Activated T-cell treated with anti-CD3 and anti-CD28 coated beads, Interleukin-2, amount 50 U/mL, for 72 hours (primary cell): ENCODE measurements at regions not wholly inside any gene's neighbourhood (a gene's known extent, or its start where the extent isn't known, plus 50 kb on each side); places are given as distances from the start of the nearest gene placed in this dataset.
A peak's percentile ranks its signal among the peaks of the same experiment; 100 is the strongest.

Experiments used
- ATAC-seq, 2 donors: fragments of 150-1000 bp; cut with Tn5 transposase; replicated peaks in 1 of 2; 2 replicates each; pipeline ENCODE4 v1.10.0; 2021; ENCODE audit warnings: moderate library complexity in 2 of 2, mild to moderate bottlenecking in 1 of 2
- DNase-seq, 2 donors: peaks; one replicate each; pipeline ENCODE4 v3.0.0; 2021 to 2022; ENCODE audit warnings: mixed read lengths in 1 of 2
- H3K27ac Mint-ChIP-seq: one replicate; pipeline ENCODE4 v1.8.0; 2022; ENCODE audit warnings: mild to moderate bottlenecking, moderate library complexity, mixed read lengths
- H3K27me3 Mint-ChIP-seq: one replicate; pipeline ENCODE4 v1.8.0; 2022; ENCODE audit warnings: low read depth, mixed read lengths
- H3K36me3 Mint-ChIP-seq, 2 donors: one replicate each; pipeline ENCODE4 v1.8.0; 2022; ENCODE audit warnings: mixed read lengths in 2 of 2, mild to moderate bottlenecking in 1 of 2; ENCODE audit not compliant: insufficient read depth in 2 of 2
- H3K4me1 Mint-ChIP-seq: one replicate; pipeline ENCODE4 v1.8.0; 2022; ENCODE audit warnings: low read depth, mixed read lengths
- H3K4me3 Mint-ChIP-seq, 2 donors: one replicate each; pipeline ENCODE4 v1.8.0; 2022; ENCODE audit warnings: mild to moderate bottlenecking in 2 of 2, mixed read lengths in 2 of 2, moderate library complexity in 2 of 2
- H3K9me3 Mint-ChIP-seq, 2 donors: one replicate each; pipeline ENCODE4 v1.8.0; 2022; ENCODE audit warnings: mixed read lengths in 2 of 2

DNA sequence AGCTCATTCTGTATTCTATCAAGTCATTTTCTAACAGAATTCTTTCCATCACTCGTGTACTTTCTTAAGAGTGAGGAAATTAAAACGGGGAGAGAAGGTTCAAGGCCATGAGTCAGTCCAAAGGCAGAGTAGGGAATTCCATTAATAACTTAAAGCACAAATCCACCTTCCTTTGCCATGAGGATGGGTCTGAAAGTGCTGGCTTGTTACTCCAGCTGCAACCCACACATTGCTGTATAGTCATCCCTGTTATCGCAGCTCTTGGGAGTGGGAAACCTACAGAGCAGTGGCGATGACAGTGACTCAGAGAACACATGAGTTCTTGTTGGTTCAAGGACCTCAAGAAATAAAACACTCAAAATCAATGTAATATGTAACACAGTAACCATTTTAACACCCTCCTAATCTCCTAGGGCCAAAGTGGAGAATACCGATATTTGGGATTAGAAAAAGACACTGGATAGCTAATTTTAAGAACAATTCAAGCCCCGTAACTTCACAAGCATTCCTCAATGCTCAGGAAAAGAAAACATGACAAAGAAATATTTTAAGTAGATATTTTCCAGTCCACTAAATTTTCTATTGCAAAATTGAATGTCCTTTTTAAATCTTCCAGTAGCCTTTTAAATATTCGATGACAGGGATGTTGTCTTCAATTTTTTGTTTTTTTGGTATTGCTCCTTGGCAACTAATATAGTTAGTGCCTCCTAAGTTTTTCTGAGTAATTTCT is 179.9 kb upstream of the THBS1 start:
- H3K27me3 Mint-ChIP-seq: no peaks in the 10 kb centered on the region
- no peak for ATAC-seq
- no peak overlapping the region for H3K27ac Mint-ChIP-seq
- H3K4me3 Mint-ChIP-seq: no peak overlapping the region
- H3K36me3 Mint-ChIP-seq: no peaks in the 10 kb centered on the region
- no peaks in the 10 kb centered on the region for H3K4me1 Mint-ChIP-seq
- no peak for DNase-seq
- H3K9me3 Mint-ChIP-seq: no peaks in the 10 kb centered on the region

DNA sequence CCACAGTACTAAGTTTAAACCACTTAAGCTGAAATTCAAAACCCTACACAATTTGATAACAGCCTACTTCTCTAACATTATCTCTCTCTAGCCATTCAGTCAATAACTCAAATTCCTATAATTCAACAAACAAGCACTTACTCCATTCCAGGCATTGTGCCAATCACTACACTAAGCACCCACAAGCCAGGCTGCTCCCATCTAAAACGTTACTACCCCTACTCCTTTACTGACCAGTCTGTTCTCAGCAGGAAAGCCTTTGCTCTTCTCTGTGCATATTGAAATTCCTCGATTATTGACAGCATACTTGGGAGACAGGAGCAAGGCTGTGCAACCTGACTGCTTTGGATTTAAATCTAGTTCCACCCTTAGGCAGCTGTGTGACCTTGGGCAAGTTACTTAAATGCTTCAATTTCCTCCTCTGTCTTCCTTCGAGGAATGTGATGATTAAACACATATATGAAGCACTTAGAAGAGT is 177.2 kb upstream of the THBS1 start:
- DNase-seq (no peak), ATAC-seq (no peak)
- Mint-ChIP-seq H3K36me3 (no peaks in the 10 kb centered on the region), H3K9me3 (no peaks in the 10 kb centered on the region), H3K27ac (no peak overlapping the region), H3K4me1 (no peaks in the 10 kb centered on the region), H3K4me3 (no peak overlapping the region), H3K27me3 (no peaks in the 10 kb centered on the region)

GRCh38 chr15:39404767-39405181 is 176.1 kb upstream of the THBS1 start:
- no peaks in the 10 kb centered on the region for H3K36me3 Mint-ChIP-seq
- no peaks in the 10 kb centered on the region for H3K27me3 Mint-ChIP-seq
- DNase-seq (no peak), ATAC-seq (no peak)
- H3K4me3 Mint-ChIP-seq: no peak overlapping the region
- no peaks in the 10 kb centered on the region for H3K4me1 Mint-ChIP-seq
- no peak overlapping the region for H3K27ac Mint-ChIP-seq
- H3K9me3 Mint-ChIP-seq: no peaks in the 10 kb centered on the region

GRCh38 chr15:39406485-39406884 is 174.4 kb upstream of the THBS1 start:
- no peak overlapping the region for H3K4me3 Mint-ChIP-seq

DNA sequence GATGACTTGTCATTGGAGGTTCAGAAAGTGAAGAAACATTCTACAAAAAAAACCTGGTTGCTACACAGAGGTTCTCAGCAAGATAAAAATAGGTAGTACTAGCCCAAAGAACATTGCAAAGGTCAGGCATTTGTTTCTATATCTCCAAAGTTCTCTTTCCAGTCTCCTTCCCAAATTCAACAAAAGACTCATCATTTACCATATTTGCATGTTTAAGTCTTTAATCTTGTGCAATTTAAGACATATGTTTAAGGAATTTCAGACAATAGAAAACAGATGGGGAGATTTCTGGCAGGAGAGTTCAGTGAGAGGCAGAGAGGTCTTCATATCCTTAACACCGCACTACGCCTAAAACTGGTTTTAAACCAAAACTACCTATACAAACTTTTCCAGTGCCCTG is 173.8 kb upstream of the THBS1 start:
- H3K9me3 Mint-ChIP-seq: no peaks in the 10 kb centered on the region
- peaks cover 12% of the 10 kb centered on the region for H3K4me1 Mint-ChIP-seq
- ATAC-seq: no peak
- no peaks in the 10 kb centered on the region for H3K36me3 Mint-ChIP-seq
- DNase-seq: no peak
- no peak overlapping the region for H3K4me3 Mint-ChIP-seq
- H3K27me3 Mint-ChIP-seq: peaks cover 8% of the 10 kb centered on the region
- no peak overlapping the region for H3K27ac Mint-ChIP-seq

More at GRCh38 chr15:39406485-39406884, 174.4 kb upstream of the THBS1 start:
- H3K27ac Mint-ChIP-seq: no peak overlapping the region
- DNase-seq (no peak), ATAC-seq (no peak)
- no peaks in the 10 kb centered on the region for H3K36me3 Mint-ChIP-seq
- no peaks in the 10 kb centered on the region for H3K9me3 Mint-ChIP-seq
- H3K27me3 Mint-ChIP-seq: peaks cover 8% of the 10 kb centered on the region
- peaks cover 5% of the 10 kb centered on the region for H3K4me1 Mint-ChIP-seq

DNA sequence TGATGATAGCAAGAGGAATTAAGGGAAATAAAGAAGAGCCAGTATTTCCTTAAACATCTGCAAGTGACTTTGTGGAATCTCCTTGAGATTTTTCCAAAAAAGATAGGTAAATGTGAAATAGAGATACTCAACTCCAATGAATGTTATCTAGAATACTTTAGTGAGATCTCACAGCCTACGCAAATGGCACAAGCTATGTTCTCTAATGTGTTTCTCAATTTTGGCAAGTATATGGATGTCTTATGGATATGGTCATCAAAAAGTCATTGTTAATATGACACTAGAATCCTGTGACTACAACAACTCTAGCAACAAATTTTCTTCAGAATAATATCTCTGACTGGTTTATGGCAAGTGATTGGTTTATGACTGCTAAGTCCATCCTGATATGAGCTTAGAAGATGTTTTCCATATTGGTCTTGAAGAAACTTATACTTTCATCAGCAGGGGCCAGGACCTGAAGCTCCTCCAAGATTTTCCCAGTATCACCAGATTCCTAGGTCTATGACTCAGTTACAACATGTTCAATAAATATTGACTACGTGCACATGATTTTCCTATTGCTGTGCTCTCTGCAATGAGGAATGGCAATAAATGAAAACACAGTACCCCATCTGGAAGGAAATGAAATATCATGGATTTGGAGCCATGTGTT is 170.9 kb upstream of the THBS1 start:
- Mint-ChIP-seq H3K27ac (no peak overlapping the region), H3K4me1 (peaks cover 34% of the 10 kb centered on the region), H3K27me3 (peaks cover 22% of the 10 kb centered on the region), H3K4me3 (no peak overlapping the region), H3K9me3 (no peaks in the 10 kb centered on the region), H3K36me3 (no peaks in the 10 kb centered on the region)
- DNase-seq (no peak), ATAC-seq (no peak)

GRCh38 chr15:39411102-39411989 is 169.5 kb upstream of the THBS1 start:
- no peaks in the 10 kb centered on the region for H3K9me3 Mint-ChIP-seq
- peak; percentile 93 to 98 for ATAC-seq

DNA sequence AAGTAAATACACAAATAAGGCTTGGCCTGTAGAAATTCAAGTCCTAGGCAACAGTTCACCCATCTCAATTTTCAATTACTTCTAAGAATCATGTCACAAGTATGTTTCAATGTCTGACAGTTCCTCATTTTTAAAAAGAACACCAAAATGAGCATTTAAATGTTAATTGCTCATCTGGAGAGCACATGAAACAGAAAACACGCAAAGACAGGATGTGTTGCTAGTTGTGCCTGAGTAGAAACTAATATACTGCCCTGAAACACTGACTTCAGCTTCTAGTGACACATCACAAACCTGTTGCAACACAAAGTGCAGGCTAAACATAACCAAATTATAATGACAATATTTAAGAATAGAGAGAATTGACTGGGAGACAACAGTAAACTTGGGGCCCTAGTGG is 167.3 kb upstream of the THBS1 start:
- Mint-ChIP-seq H3K9me3 (peaks cover 4% of the 10 kb centered on the region in 2 donors), H3K27me3 (peaks cover 23% of the 10 kb centered on the region), H3K27ac (no peak overlapping the region), H3K4me3 (no peak overlapping the region), H3K4me1 (peaks cover 34% of the 10 kb centered on the region), H3K36me3 (peaks cover 0 to 4% of the 10 kb centered on the region in 2 donors)
- ATAC-seq (peak; percentile 35 to 47), DNase-seq (no peak)

More at GRCh38 chr15:39411102-39411989, 169.5 kb upstream of the THBS1 start:
- no peak overlapping the region for H3K4me3 Mint-ChIP-seq
- peak; percentile 32 to 49 for DNase-seq
- H3K4me1 Mint-ChIP-seq: peaks cover 34% of the 10 kb centered on the region
- H3K27ac Mint-ChIP-seq: no peak overlapping the region
- no peaks in the 10 kb centered on the region for H3K36me3 Mint-ChIP-seq
- H3K27me3 Mint-ChIP-seq: peaks cover 23% of the 10 kb centered on the region

- Mint-ChIP-seq H3K4me3 (no peak overlapping the region), H3K27ac (no peak overlapping the region), H3K9me3 (peaks cover 4% of the 10 kb centered on the region in 2 donors), H3K36me3 (peaks cover 0 to 4% of the 10 kb centered on the region in 2 donors), H3K27me3 (peaks cover 23% of the 10 kb centered on the region), H3K4me1 (peaks cover 34% of the 10 kb centered on the region)
- ATAC-seq (no peak), DNase-seq (no peak)
Measured at GRCh38 chr15:39414201-39414600, 166.7 kb upstream of the THBS1 start.

- ATAC-seq: no peak
- H3K36me3 Mint-ChIP-seq: peaks cover 1 to 4% of the 10 kb centered on the region in 2 donors
- H3K27ac Mint-ChIP-seq: no peak overlapping the region
- no peak for DNase-seq
- peaks cover 22% of the 10 kb centered on the region for H3K27me3 Mint-ChIP-seq
- H3K9me3 Mint-ChIP-seq: peaks cover 4% of the 10 kb centered on the region in 2 donors
- peaks cover 42% of the 10 kb centered on the region for H3K4me1 Mint-ChIP-seq
- no peak overlapping the region for H3K4me3 Mint-ChIP-seq
Measured at GRCh38 chr15:39415634-39416033, 165.2 kb upstream of the THBS1 start.

- peaks cover 1 to 4% of the 10 kb centered on the region in 2 donors for H3K36me3 Mint-ChIP-seq
- no peak overlapping the region for H3K27ac Mint-ChIP-seq
- peaks cover 16% of the 10 kb centered on the region for H3K27me3 Mint-ChIP-seq
- peaks cover 39% of the 10 kb centered on the region for H3K4me1 Mint-ChIP-seq
- H3K9me3 Mint-ChIP-seq: peaks cover 4% of the 10 kb centered on the region in 2 donors
- no peak for ATAC-seq
- no peak overlapping the region for H3K4me3 Mint-ChIP-seq
- no peak for DNase-seq
Measured at GRCh38 chr15:39416258-39416657, 164.6 kb upstream of the THBS1 start.

DNA sequence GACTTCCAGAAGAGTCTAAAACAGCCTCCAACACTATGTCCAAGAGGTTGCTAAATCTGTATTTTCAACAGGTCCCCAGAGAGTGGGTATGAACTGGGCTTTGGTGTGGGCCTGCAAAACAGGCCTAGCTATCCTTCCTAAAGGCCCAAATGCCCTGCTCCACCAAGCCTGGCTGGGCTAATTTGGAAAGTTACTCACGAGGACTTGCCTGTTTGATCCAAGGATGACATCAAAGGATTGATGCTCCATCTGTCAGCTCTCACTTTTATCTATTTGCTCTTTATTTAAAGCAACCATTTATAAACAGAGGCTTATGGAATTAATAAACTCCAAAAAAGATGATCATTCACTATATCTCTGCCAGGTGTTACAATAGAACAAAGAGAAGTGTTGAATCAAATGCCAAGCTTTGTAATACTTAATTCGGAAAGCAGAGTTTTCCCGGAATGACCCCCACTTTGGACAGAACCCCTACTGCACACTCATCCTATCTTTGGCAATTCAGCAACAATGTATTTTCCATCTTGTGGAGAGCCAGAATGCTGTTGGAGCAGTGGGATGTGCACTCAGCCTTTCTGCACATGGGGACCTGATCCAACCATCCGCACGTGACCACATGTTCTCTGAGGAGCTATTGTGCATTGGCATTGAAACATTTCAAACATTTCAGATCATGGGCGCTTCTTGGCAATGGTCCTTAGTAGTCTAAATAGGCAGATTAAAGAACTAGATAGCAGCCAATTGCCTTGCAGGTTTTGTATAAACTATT is 163.3 kb upstream of the THBS1 start:
- Mint-ChIP-seq H3K27ac (no peak overlapping the region), H3K27me3 (peaks cover 15% of the 10 kb centered on the region), H3K9me3 (peaks cover 4% of the 10 kb centered on the region in 2 donors), H3K4me3 (no peak overlapping the region), H3K36me3 (peaks cover 1 to 4% of the 10 kb centered on the region in 2 donors), H3K4me1 (peaks cover 26% of the 10 kb centered on the region)
- DNase-seq (no peak), ATAC-seq (no peak)
